ENCODE measurements at regions not wholly inside any gene's neighbourhood (a gene's known extent, or its start where the extent isn't known, plus 50 kb on each side); places are given as distances from the start of the nearest gene placed in this dataset.
A peak's percentile ranks its signal among the peaks of the same experiment; 100 is the strongest.
"Not testable (repeated sequence)": the region's sequence is repeated elsewhere in the genome, so short reads cannot be mapped to it uniquely, and the experiment has no call there.

- no peak overlapping the region for H3K4me3 ChIP-seq (replicated peaks; ENCODE audit: low read depth, low read length)
- no peak for DNase-seq (ENCODE audit: extremely low read depth, low read depth)
- no peak for TF ChIP-seq CTCF (IDR thresholded peaks at IDR 0.05; ENCODE audit: low read depth, low read length, missing control alignments)
Measured at GRCh38 chr2:226551522-226552250, 247.9 kb downstream of the IRS1 start.

GRCh38 chr2:226550801-226551200, 248.8 kb downstream of the IRS1 start:
- no peak for DNase-seq (ENCODE audit: extremely low read depth, low read depth)
- TF ChIP-seq CTCF (IDR thresholded peaks at IDR 0.05; ENCODE audit: low read depth, low read length, missing control alignments) = no peak
- no peak overlapping the region for H3K4me3 ChIP-seq (replicated peaks; ENCODE audit: low read depth, low read length)

GRCh38 chr2:226548732-226549131, 250.9 kb downstream of the IRS1 start:
- peak; percentile 6 for DNase-seq (ENCODE audit: extremely low read depth, low read depth)
- TF ChIP-seq CTCF (IDR thresholded peaks at IDR 0.05; ENCODE audit: low read depth, low read length, missing control alignments) = no peak
- no peak overlapping the region for H3K4me3 ChIP-seq (replicated peaks; ENCODE audit: low read depth, low read length)

GRCh38 chr2:226544596-226545210, 254.9 kb downstream of the IRS1 start:
- H3K4me3 ChIP-seq (replicated peaks; ENCODE audit: low read depth, low read length) = no peak overlapping the region
- DNase-seq (ENCODE audit: extremely low read depth, low read depth) = no peak
- no peak for TF ChIP-seq CTCF (IDR thresholded peaks at IDR 0.05; ENCODE audit: low read depth, low read length, missing control alignments)

- TF ChIP-seq CTCF (IDR thresholded peaks at IDR 0.05; ENCODE audit: low read depth, low read length, missing control alignments) = no peak
- no peak overlapping the region for H3K4me3 ChIP-seq (replicated peaks; ENCODE audit: low read depth, low read length)
- DNase-seq (ENCODE audit: extremely low read depth, low read depth) = no peak
Measured at GRCh38 chr2:226540204-226540994, 259.2 kb downstream of the IRS1 start.

- no peak for TF ChIP-seq CTCF (IDR thresholded peaks at IDR 0.05; ENCODE audit: low read depth, low read length, missing control alignments)
Measured at GRCh38 chr2:226536410-226536809, 263.2 kb downstream of the IRS1 start.

GRCh38 chr2:226532976-226533375, 266.6 kb downstream of the IRS1 start:
- not testable (repeated sequence) for H3K4me3 ChIP-seq (replicated peaks; ENCODE audit: low read depth, low read length)

More at GRCh38 chr2:226536410-226536809, 263.2 kb downstream of the IRS1 start:
- H3K4me3 ChIP-seq (replicated peaks; ENCODE audit: low read depth, low read length) = no peak overlapping the region
- DNase-seq (ENCODE audit: extremely low read depth, low read depth) = no peak

More at GRCh38 chr2:226532976-226533375, 266.6 kb downstream of the IRS1 start:
- DNase-seq (ENCODE audit: extremely low read depth, low read depth) = not testable (repeated sequence)

Measured in HFF-Myc (cell line).